ENCODE measurements at regions not wholly inside any gene's neighbourhood (a gene's known extent, or its start where the extent isn't known, plus 50 kb on each side); places are given as distances from the start of the nearest gene placed in this dataset.

GRCh38 chr12:115439008-115439601 is 755.1 kb upstream of the TBX3 start:
- TF ChIP-seq ZNF274 (IDR thresholded peaks at IDR 0.05; ENCODE audit: low read depth, low read length) (no peak), YY1 (IDR thresholded peaks at IDR 0.05; ENCODE audit: insufficient read depth, insufficient read length) (no peak)

Data from NT2/D1 (cell line).